ENCODE measurements at regions not wholly inside any gene's neighbourhood (a gene's known extent, or its start where the extent isn't known, plus 50 kb on each side); places are given as distances from the start of the nearest gene placed in this dataset.

GRCh38 chrX:143998261-143998660, 114.4 kb downstream of the UBE2NL start:
- DNase-seq (ENCODE audit: low spot score) = no peak
- Mint-ChIP-seq H3K27me3 (ENCODE audit: low read depth) (no peaks in the 10 kb centered on the region), H3K9me3 (peaks cover 51% of the 10 kb centered on the region), H3K27ac (no peak overlapping the region), H3K36me3 (peaks cover 18% of the 10 kb centered on the region), H3K4me1 (no peaks in the 10 kb centered on the region), H3K4me3 (no peak overlapping the region)
- POLR2A ChIA-PET = no interaction called here
- no peak for ATAC-seq
- CTCF ChIA-PET = no interaction called here
- TF ChIP-seq ZNF263 (CRISPR knock-in tag; IDR thresholded peaks at IDR 0.05; ENCODE audit: low read depth) = no peak
- TF ChIP-seq CREB1 (CRISPR knock-in tag; IDR thresholded peaks at IDR 0.05) = no peak
- TF ChIP-seq E2F1 (CRISPR knock-in tag; IDR thresholded peaks at IDR 0.05) = no peak
- no peak for TF ChIP-seq CBFB (CRISPR knock-in tag; IDR thresholded peaks at IDR 0.05; ENCODE audit: low read depth)
- no peak for TF ChIP-seq E2F4 (CRISPR knock-in tag; IDR thresholded peaks at IDR 0.05; ENCODE audit: borderline replicate concordance, low read depth)
- TF ChIP-seq IRF2 (CRISPR knock-in tag; IDR thresholded peaks at IDR 0.05; ENCODE audit: borderline replicate concordance, low read depth) = no peak
- no peak for TF ChIP-seq E2F5 (CRISPR knock-in tag; IDR thresholded peaks at IDR 0.05)
- TF ChIP-seq CTCF (IDR thresholded peaks at IDR 0.05) = no peak
- TF ChIP-seq ZNF671 (CRISPR knock-in tag; IDR thresholded peaks at IDR 0.05) = no peak
- no peak for TF ChIP-seq FOXK1 (CRISPR knock-in tag; IDR thresholded peaks at IDR 0.05)
- no peak for TF ChIP-seq HMGXB4 (CRISPR knock-in tag; IDR thresholded peaks at IDR 0.05)
- TF ChIP-seq SOX15 (CRISPR knock-in tag; IDR thresholded peaks at IDR 0.05) = no peak

- Mint-ChIP-seq H3K36me3 (peaks cover 24% of the 10 kb centered on the region), H3K4me1 (no peaks in the 10 kb centered on the region), H3K27ac (no peak overlapping the region), H3K27me3 (ENCODE audit: low read depth) (no peaks in the 10 kb centered on the region), H3K4me3 (no peak overlapping the region), H3K9me3 (peaks cover 51% of the 10 kb centered on the region)
- TF ChIP-seq ETV6 (CRISPR knock-in tag; IDR thresholded peaks at IDR 0.05) (no peak), ZSCAN18 (CRISPR knock-in tag; IDR thresholded peaks at IDR 0.05) (no peak)
- no peak for ATAC-seq
- ChIA-PET CTCF (no interaction called here), POLR2A (no interaction called here)
- no peak for DNase-seq (ENCODE audit: low spot score)
Observed at GRCh38 chrX:144006811-144007210, 122.9 kb downstream of the UBE2NL start.

- Mint-ChIP-seq H3K36me3 (peaks cover 39% of the 10 kb centered on the region), H3K27ac (no peak overlapping the region), H3K9me3 (peaks cover 46% of the 10 kb centered on the region), H3K27me3 (ENCODE audit: low read depth) (no peaks in the 10 kb centered on the region), H3K4me1 (no peaks in the 10 kb centered on the region), H3K4me3 (no peak overlapping the region)
- POLR2A ChIA-PET = no interaction called here
- CTCF ChIA-PET = no interaction called here
- no peak for ATAC-seq
- DNase-seq (ENCODE audit: low spot score) = no peak
- TF ChIP-seq E2F4 (CRISPR knock-in tag; IDR thresholded peaks at IDR 0.05; ENCODE audit: borderline replicate concordance, low read depth) (no peak), ZNF671 (CRISPR knock-in tag; IDR thresholded peaks at IDR 0.05) (no peak), ARID4B (CRISPR knock-in tag; IDR thresholded peaks at IDR 0.05; ENCODE audit: borderline replicate concordance) (no peak)
Observed at GRCh38 chrX:144040793-144041192, 156.9 kb downstream of the UBE2NL start.
